SU-DHL-6 (cell line): ENCODE measurements at regions not wholly inside any gene's neighbourhood (a gene's known extent, or its start where the extent isn't known, plus 50 kb on each side); places are given as distances from the start of the nearest gene placed in this dataset.

Source experiments
- CTCF ChIP-seq: fragments of 200-600 bp; sonication (generic); IDR thresholded peaks from one replicate; pipeline ENCODE4 v1.5.1; 2017; ENCODE audit warnings: antibody characterized with exemption, mild to moderate bottlenecking, low read length, moderate library complexity; ENCODE audit not compliant: insufficient read depth, poor library complexity, severe bottlenecking
- EZH2phosphoT487 ChIP-seq: fragments of 200-600 bp; sonication (generic), shearing (Covaris generic); conservative IDR thresholded peaks from 2 replicates; pipeline ENCODE4 v1.6.1; 2018; ENCODE audit warnings: mild to moderate bottlenecking, antibody characterized with exemption, low read length, moderate library complexity, mixed read lengths

DNA sequence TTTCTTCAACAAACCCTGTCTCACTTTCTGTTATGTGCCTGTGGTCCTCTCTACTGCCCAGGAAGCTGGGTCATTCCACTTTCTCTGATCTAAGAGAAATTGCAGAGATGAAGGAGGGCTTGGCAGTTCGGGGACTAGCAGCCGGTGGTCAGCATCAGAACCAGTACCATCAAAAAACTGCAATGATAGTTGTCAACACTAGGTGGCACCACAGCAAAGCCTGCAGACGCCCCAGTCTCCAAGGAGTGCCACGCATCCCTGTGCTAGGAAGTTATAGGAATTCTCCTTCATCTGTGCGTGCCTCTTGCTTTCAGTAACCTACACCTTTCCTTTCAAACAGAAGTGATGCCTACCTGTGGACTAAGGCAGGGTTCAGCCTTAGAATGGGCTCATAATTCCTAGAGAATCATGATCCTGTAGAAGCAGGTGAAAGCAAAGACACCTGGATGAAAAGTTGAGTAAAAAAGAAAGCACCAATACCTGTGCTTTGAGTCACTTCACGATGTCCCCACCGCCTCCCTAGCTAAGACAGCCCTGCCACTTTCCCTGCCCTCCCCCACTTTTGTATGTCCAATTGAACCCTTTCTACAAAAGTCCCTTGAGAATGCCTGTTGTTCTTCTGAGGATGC lies 129.2 kb downstream of the ADAMTS1 start:
- no peak for TF ChIP-seq CTCF
- TF ChIP-seq EZH2phosphoT487, result no peak
